EH (cell line): ENCODE measurements at regions not wholly inside any gene's neighbourhood (a gene's known extent, or its start where the extent isn't known, plus 50 kb on each side); places are given as distances from the start of the nearest gene placed in this dataset.
"Not testable (repeated sequence)": the region's sequence is repeated elsewhere in the genome, so short reads cannot be mapped to it uniquely, and the experiment has no call there.

Source experiments
- DNase-seq: peaks from one replicate; pipeline ENCODE4 v3.0.0-alpha.2; 2015; ENCODE audit warnings: low read depth

- peak; percentile 91 for DNase-seq
Observed at GRCh38 chr6:113047148-113047547, 700.0 kb downstream of the RFPL4B start.

GRCh38 chr6:113047932-113048331 lies 700.8 kb downstream of the RFPL4B start:
- peak; percentile 80 for DNase-seq

GRCh38 chr6:113048741-113049140 lies 701.6 kb downstream of the RFPL4B start:
- peak; percentile 29 for DNase-seq

- DNase-seq: peak; percentile 58
Observed at GRCh38 chr6:113049190-113049589, 702.1 kb downstream of the RFPL4B start.

- DNase-seq: peak; percentile 58
Observed at GRCh38 chr6:113050010-113050858, 703.1 kb downstream of the RFPL4B start.

- DNase-seq: no peak
Observed at GRCh38 chr6:113050979-113051378, 703.8 kb downstream of the RFPL4B start.

GRCh38 chr6:113052506-113052905 lies 705.4 kb downstream of the RFPL4B start:
- DNase-seq: no peak

- peak; percentile 45 for DNase-seq
Observed at GRCh38 chr6:113055061-113055460, 707.9 kb downstream of the RFPL4B start.

GRCh38 chr6:113055998-113056397 lies 708.9 kb downstream of the RFPL4B start:
- DNase-seq: no peak

GRCh38 chr6:113057567-113058053 lies 710.5 kb downstream of the RFPL4B start:
- peak; percentile 53 for DNase-seq

GRCh38 chr6:113060664-113061063 lies 713.5 kb downstream of the RFPL4B start:
- no peak for DNase-seq

GRCh38 chr6:113065611-113066010 lies 718.5 kb downstream of the RFPL4B start:
- DNase-seq: peak; percentile 81

GRCh38 chr6:113067612-113068275 lies 720.6 kb downstream of the RFPL4B start:
- peak; percentile 74 for DNase-seq

- DNase-seq: no peak
Observed at GRCh38 chr6:113068570-113068969, 721.4 kb downstream of the RFPL4B start.

- DNase-seq: not testable (repeated sequence)
Observed at GRCh38 chr6:113070681-113071080, 723.6 kb downstream of the RFPL4B start.

GRCh38 chr6:113073611-113074191 lies 726.6 kb downstream of the RFPL4B start:
- DNase-seq: peak; percentile 89

GRCh38 chr6:113076116-113076515 lies 729.0 kb downstream of the RFPL4B start:
- no peak for DNase-seq

GRCh38 chr6:113076816-113077215 lies 729.7 kb downstream of the RFPL4B start:
- DNase-seq: no peak

- no peak for DNase-seq
Observed at GRCh38 chr6:113077794-113078193, 730.7 kb downstream of the RFPL4B start.

- DNase-seq: no peak
Observed at GRCh38 chr6:113078791-113079190, 731.7 kb downstream of the RFPL4B start.

- peak; percentile 69 for DNase-seq
Observed at GRCh38 chr6:113082745-113083144, 735.6 kb downstream of the RFPL4B start.

GRCh38 chr6:113083947-113084346 lies 736.8 kb downstream of the RFPL4B start:
- no peak for DNase-seq

GRCh38 chr6:113089056-113089455 lies 741.9 kb downstream of the RFPL4B start:
- no peak for DNase-seq
